KG1 (cell line): ENCODE measurements at regions not wholly inside any gene's neighbourhood (a gene's known extent, or its start where the extent isn't known, plus 50 kb on each side); places are given as distances from the start of the nearest gene placed in this dataset.
A peak's percentile ranks its signal among the peaks of the same experiment; 100 is the strongest.

Experiments used
- DNase-seq: peaks from one replicate; lab custom pipeline; 2025; lab: John Stamatoyannopoulos, UW

- DNase-seq = no peak
These were observed 50.3 kb upstream of the HMHB1 start for GRCh38 chr5:143761663-143762062.

GRCh38 chr5:143760755-143761154 lies 51.2 kb upstream of the HMHB1 start:
- DNase-seq = no peak

GRCh38 chr5:143760131-143760505 lies 51.8 kb upstream of the HMHB1 start:
- DNase-seq = no peak

GRCh38 chr5:143759396-143760130 lies 52.4 kb upstream of the HMHB1 start:
- DNase-seq = no peak

GRCh38 chr5:143758750-143759149 lies 53.2 kb upstream of the HMHB1 start:
- no peak for DNase-seq

- DNase-seq = no peak
These were observed 53.9 kb upstream of the HMHB1 start for GRCh38 chr5:143758015-143758414.

GRCh38 chr5:143757116-143757515 lies 54.8 kb upstream of the HMHB1 start:
- DNase-seq = no peak

GRCh38 chr5:143755966-143756365 lies 56.0 kb upstream of the HMHB1 start:
- DNase-seq = no peak

- DNase-seq = no peak
These were observed 59.7 kb upstream of the HMHB1 start for GRCh38 chr5:143752165-143752850.

- no peak for DNase-seq
These were observed 60.6 kb upstream of the HMHB1 start for GRCh38 chr5:143751342-143751741.

- DNase-seq = no peak
These were observed 62.3 kb upstream of the HMHB1 start for GRCh38 chr5:143749581-143750205.

GRCh38 chr5:143748516-143748915 lies 63.4 kb upstream of the HMHB1 start:
- no peak for DNase-seq

- no peak for DNase-seq
These were observed 69.0 kb upstream of the HMHB1 start for GRCh38 chr5:143742951-143743350.

GRCh38 chr5:143741421-143741820 lies 70.5 kb upstream of the HMHB1 start:
- DNase-seq = peak; percentile 10

- DNase-seq = no peak
These were observed 71.0 kb upstream of the HMHB1 start for GRCh38 chr5:143740956-143741355.

- no peak for DNase-seq
These were observed 72.2 kb upstream of the HMHB1 start for GRCh38 chr5:143739746-143740145.

- DNase-seq = no peak
These were observed 73.3 kb upstream of the HMHB1 start for GRCh38 chr5:143738417-143739401.

- no peak for DNase-seq
These were observed 74.9 kb upstream of the HMHB1 start for GRCh38 chr5:143737062-143737461.

- no peak for DNase-seq
These were observed 77.5 kb upstream of the HMHB1 start for GRCh38 chr5:143734456-143734780.

GRCh38 chr5:143733665-143734455 lies 78.1 kb upstream of the HMHB1 start:
- no peak for DNase-seq

- DNase-seq = no peak
These were observed 79.6 kb upstream of the HMHB1 start for GRCh38 chr5:143732402-143732801.
